GM21825 (cell line): ENCODE measurements at regions not wholly inside any gene's neighbourhood (a gene's known extent, or its start where the extent isn't known, plus 50 kb on each side); places are given as distances from the start of the nearest gene placed in this dataset.

Experiments
- ATAC-seq: cut with Tn5 transposase; IDR thresholded peaks from one replicate; pipeline ENCODE4 v1.9.1; 2021; ENCODE audit warnings: mild to moderate bottlenecking, moderate library complexity; ENCODE audit not compliant: unreplicated experiment

DNA sequence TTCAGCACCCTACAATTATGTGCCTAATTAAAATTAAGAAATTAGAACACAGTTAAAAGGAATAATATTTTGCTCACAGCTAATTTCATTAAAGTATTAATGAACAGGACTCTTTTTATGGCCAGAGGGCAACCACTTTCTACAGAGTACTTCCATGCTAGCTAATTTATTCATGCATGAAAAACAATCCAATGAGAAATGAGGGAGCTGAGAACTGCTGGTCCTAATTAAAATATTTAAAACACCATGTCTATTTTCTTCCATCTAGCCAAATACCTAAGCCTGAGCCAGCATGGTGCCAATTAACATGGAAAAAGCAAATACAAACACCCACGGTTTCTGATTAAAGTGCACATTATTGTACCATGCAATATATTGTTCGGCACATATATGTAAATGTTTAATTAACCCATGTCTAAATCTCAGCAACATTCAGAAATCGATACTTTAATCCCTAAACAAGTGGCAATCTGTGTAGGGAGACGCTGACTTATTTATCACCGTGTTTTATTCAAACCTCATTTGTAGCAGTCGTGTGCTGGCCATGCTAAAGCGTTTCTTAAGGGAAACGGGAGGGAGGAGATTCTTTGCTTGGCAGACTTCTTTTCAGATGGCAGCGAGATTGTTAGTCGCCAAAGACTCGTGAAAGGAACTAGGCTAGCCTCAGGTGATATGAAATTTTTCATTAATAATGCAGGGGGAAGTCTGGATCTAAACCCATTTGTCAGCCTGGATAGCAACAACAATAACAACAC is 193.5 kb downstream of the ANXA2 start:
- ATAC-seq: no peak

DNA sequence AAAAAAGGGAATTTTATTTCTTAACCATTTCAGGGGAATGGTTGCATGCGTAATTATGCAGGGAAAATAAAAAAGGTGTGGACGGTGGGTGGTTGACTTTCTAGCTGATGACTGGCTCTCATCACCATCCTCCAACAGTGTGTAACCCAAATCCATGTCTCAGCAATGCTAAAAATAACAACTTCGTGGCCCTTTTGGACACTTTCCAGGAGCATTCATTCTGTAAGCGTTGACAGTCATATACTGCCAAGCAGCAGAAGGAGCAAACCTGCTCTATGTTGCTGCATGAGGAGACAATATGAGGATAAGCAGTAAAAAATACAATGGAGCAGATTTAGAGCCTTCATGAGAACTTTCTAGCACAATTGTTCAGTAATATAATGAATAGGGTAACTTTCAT is 189.1 kb downstream of the ANXA2 start:
- ATAC-seq: no peak

DNA sequence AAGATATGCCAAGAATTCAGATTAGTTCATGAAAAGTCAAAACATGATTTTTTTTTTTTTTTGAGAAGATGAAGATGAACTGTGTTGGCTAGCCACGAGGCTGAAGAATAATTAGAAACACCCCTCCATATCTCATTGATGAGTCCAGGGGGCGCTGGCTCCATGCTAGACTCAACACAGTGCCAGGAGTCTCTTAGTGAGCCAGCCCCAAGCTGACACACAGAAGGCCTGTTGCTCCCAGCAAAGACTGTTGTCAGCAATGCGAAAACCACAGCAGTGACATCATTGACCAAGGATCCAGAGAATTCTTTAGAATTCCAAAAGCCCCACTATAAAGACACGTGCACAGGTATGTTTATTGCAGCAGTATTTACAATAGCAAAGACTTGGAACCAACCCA is 185.2 kb downstream of the ANXA2 start:
- ATAC-seq: no peak

DNA sequence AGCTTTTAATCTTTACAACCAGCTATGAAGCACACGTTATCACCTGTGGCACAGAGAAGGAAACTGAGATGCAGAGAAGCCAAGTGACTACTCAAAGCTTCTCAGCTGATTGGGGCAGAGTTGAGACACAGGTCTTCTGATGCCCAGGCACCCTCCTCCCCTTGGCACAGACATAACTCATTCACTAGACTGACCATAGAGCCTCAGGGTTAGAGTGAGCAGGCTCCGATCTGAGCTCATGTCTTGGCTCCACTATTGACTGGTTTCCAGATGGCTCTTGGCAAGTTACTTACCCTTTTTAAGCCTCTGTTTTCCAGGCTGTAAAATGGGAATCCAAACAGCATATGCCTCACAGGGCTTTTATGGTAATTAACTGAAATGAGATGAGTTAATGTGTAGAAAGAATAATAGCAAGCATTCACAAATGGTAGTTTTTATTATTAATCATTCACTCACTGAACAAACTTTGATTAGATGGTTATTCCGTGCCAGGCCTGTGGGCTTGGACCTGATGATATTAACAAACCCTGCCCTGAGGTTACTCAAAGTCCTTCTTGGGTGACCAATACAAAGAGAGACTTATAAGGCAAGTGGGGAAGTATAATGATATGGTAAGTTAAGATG is 184.3 kb downstream of the ANXA2 start:
- ATAC-seq: no peak

DNA sequence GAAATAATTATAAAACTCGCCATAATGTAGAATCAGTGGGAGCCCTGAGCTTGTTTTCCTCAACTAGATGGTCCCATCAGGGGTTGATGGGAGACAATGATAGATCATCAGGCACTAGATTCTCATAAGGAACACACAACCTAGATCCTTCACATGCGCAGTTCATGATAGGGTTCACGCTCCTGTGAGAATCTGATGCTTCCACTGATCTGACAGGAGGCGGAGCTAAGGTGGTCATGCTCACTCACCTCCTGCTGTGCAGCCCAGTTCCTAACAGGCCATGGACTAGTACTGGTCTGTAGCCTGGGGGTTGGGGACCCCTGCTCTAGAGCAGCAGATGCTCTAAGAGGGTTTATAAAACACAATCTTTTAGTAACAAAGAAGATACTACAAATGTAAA is 183.6 kb downstream of the ANXA2 start:
- no peak for ATAC-seq

DNA sequence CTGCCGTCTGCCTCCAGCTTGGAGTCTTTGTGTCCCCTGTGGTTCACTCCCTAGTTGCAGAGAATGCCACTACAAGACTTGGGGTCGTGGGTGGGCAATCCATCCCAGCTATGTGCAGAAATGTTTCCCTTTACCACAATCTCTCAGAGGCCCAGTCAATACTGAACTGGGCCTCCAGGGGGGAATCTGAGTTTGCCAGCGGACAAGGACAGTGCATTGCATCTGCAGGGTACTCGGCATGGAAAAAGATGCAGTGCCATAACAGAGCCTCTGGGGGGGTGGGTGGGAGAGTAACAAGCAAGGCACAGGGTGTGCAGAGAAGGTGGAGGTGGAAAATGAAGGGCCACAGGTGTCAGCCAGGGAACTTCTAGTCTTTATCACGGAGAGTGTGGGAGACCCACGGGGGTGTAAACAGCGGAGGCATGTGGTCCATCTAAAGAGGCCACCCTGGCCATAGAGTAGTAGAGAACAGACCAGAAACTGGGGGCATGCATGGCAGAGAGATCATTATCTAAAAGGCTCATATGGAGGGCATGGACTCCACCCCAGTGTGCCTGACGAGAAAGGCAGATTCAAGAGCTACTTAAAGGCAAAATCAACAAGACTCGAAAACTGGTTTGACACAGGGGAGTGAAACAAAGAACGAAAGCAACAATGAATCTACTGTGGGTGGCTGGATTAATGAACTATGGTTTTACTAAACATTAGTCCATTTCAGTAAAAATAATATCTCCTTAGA is 182.4 kb downstream of the ANXA2 start:
- ATAC-seq: no peak

DNA sequence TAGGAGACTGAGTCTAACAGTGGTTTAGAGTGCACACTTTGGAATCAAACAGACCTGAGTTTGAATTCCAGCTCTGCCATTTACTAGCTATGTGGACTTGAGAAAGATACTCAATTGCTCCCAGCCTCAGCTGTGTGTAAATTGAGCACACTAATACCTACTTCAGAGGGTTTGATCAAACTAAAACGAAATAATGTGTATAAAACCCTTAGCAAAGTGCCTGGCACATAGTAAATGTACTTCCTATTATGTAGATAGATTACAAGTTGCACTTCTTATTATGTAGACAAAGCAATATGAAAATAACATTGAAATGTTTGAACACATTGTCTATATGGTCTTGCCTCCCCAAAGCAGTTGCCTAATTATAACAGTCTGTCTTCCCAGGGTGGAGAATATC is 180.6 kb downstream of the ANXA2 start:
- no peak for ATAC-seq

DNA sequence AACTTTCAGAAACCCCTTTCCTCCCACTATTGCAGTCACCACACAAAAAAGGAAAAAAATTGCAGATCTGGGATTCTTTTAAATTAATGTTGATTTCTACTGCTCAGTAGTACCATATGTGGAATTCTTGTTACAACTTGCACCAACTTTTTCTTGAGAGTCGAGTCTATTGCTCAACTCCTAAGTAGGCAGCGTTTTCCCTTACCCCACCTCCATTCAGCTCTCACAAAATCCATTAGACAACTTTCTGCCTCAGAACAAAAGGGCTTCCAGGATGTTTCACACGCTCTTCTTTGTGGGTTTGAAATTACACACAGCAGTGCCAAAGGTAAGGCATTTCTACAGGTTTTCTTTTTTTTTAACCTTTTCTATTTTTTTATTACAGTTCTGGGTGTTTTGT is 179.5 kb downstream of the ANXA2 start:
- ATAC-seq: no peak

DNA sequence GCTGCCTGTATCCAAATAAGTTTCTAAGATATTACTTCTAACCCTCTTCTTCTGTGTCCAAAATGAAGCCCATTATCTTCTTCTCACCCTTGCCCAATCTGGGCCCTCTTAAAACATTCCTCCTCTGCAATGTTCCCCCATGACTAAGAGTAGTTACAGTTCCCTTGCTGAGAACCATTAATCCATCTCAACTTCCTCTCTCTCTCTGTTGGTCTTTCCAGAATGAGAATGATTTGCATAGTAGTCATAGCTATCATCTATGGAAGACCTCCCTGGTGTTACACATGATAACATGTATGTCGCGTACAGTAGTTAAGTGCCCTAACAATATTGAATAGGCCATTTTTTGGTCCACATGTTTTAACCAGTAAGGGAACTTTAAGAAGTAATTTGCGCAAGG is 177.9 kb downstream of the ANXA2 start:
- no peak for ATAC-seq

DNA sequence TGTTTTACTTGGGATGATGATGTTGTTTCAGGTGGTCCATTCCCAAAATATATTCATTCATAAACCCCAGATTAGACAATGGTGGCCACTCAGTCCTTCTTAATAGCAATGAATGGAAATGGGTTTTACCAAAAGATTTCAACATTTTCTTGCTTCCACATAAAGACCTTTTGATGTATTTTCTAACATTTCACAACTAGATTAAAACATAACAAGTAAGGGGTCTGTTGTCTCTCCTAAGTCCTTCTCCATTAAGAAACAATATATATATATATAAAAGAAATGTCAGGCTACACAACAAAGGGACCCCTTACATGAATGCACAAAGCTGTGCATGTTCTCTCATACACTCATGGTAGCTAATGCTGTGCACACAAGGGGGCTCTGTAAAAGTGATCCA is 176.4 kb downstream of the ANXA2 start:
- ATAC-seq: no peak

DNA sequence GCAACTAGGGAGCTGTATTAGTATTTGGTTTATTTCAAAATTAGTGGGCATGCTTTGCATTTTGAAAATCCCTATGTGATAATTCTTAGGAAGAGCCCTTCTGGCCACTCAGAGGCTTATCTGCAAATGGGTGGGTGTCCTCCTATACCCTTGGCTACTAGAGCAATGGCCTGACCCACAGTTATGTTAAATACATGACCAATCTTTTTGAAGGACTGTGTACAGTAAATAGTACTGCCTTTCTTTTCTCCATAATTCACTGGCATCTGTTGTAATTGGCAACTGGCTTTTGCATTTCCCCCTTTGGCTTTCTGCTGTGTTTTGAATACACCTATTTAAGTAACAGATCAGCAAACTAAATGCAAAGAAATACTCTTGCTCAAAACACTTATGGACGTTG is 175.4 kb downstream of the ANXA2 start:
- no peak for ATAC-seq

DNA sequence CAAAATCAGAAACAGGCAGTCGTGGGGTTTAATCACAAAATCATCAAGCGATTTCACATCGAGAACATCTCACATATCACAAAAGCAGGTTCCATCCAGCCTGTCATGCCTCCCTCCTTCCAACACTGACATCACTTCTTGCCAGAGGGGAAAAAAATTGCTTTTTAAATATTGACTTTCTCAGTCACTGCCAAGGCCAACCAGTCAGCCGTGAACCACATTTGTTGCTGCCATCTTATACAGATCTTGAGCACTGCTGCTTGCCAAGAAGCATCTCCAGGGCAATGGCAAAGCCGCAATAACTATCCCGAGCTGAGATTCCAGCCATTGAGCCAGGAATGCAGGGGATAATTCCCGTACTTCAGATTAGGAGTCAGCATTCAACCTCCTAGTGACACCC is 174.6 kb downstream of the ANXA2 start:
- no peak for ATAC-seq

DNA sequence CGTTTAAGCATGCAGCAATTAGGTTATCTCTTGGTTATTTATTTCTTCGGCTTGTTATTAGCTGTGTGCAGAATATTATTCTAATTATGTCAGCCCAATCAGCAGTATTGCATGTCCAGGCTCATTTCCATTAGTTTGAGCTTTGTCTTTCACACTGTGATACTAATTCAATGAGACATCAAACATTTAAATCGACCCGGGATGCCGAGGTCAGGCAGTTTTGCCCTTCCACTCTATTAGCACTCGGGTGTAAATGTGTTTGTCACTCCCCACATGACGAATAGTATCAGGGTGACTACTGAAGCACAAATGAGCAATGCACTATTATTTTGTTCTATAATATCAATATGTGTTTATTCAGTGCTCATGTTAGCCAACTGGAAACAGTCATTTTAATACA is 170.9 kb downstream of the ANXA2 start:
- ATAC-seq: no peak

DNA sequence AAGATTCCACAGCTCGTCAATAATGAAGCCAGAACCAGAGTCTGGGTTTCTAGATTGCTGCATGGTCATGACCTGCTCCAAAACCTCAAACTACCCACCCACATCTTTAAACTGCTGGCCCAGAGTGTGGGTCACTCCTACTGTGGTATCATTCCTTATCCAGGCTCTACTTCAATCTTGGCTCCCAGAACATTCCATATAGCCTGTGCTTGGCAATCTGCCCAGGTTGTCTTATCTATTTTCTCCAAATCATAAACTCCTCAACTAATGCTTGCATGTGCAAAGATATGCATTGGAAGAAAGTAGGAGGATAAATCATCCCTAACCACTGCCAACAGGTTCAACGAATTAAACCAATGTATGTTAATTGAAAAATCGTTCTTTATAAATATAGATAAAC is 169.7 kb downstream of the ANXA2 start:
- ATAC-seq: no peak

DNA sequence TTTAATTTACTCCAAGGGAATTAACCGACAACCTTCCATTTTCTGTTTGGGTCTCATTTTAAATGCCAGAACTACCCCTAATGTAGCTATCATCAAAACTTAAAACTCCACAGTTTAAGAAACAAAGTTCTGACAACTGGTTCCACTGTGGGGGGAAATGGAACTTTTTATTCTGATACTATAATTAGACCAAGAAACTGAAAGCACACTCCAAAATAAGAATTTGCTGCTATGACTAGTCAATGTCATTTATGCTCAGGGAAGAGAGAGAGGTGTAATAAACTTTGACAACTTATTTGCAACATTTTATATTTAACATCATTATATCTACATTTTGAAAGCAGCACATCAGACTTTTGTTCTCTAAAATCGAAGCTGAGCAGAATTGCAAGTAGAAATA is 169.2 kb downstream of the ANXA2 start:
- ATAC-seq: no peak

DNA sequence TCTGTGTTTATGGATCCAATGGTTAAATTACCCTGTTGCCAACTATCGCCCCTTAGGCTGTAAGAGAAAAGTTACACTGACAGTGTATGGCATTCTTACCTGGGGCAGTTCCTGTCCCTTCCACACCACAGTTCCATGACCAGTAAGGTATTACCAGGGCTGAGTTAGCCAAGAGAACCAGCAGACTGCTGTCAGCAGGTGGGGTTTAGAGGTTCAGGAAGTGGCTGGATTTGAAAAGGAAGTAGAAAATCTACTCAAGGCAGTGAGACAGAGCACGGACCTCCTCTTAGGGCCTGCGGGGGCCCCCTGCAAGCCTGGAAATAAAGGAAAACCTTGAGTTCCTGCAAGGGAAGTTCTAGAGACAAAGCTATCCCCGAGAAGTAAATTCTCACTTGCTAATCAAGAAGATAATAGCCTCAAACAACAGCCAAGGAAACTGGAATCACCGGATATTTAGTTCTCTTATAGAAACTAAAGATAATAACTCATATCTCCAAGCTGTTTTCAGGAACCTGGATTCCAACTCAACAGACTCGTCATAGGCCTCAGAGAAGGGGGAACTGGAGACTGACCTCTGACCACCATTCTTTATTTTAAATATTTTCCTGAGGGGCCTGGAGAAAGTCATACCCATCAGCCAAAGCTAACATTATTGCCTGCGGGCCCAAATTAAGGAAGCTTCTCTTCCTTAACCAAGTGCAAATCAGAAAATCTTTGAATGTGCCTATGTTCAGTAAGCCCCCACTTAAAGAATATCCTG is 161.7 kb downstream of the ANXA2 start:
- ATAC-seq: no peak

DNA sequence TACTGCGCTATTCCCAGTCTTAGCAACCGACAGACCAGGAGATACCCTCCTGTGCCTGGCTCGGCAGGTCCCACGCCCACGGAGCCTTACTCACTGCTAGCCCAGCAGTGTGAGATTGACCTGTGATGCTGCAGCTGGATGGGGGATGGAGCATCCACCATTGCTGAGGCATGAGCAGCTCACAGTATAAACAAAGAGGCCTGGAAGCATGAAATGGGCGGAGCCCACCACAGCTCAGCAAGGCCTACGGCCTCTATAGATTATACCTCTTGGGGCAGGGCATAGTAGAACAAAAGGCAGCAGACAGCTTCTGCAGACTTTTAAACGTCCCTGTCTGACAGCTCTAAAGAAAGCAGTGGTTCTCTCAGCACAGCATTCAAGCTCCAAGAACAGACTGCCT is 160.3 kb downstream of the ANXA2 start:
- ATAC-seq: no peak

DNA sequence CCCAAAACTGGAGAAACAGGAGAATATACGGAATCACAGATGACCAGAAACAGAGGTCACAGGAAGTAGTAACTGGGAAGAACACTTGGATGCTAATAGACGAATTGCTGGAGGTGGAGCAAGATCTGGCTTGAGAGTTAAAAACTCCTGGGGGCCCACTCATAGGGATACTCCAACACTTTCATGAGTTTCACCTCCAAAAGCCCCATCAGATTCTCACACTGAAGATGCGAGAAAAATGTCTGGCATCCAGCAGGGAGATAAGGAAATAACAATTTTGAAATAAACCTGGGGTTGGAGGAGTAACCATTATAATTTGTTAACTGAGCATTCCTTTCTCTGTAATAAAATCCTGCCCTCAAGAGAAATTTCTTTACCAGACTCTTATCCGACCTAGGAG is 154.0 kb downstream of the ANXA2 start:
- ATAC-seq: no peak

DNA sequence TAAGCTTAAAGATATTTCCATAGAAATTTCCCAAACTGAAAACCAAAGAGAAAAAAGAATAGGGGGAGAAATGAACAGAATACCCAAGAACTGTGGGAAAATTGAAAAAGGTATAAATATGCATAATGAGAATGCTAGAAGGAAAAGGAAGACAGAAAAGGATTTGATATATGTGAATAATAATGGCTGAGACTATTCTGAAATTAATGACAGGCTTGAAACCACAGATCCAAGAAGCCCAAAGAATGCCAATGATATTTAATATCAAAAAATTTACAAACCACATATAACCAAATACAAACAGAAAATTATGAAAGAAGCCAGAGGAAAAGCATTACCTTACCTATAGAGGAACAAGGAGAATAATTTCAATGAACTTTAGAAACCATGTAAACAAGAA is 153.0 kb downstream of the ANXA2 start:
- ATAC-seq: no peak

DNA sequence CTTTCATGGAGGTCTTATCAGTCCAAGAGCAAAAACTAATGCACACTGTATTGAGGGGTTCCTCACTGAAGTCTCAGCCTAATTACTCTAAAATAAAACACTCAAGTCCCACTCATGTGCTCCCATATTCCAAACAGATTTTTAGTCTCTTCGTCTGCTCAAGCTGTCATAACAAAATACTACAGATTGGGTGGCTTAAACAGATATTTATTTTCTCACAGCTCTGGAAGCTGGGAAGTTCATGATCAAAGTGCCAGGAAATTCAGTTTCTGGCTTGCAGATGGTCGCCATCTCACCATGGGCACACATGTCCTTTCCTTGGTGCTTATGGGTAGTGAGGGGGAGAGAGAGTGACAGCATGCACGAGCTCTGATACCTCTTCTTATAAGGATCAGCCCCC is 147.5 kb downstream of the ANXA2 start:
- no peak for ATAC-seq

DNA sequence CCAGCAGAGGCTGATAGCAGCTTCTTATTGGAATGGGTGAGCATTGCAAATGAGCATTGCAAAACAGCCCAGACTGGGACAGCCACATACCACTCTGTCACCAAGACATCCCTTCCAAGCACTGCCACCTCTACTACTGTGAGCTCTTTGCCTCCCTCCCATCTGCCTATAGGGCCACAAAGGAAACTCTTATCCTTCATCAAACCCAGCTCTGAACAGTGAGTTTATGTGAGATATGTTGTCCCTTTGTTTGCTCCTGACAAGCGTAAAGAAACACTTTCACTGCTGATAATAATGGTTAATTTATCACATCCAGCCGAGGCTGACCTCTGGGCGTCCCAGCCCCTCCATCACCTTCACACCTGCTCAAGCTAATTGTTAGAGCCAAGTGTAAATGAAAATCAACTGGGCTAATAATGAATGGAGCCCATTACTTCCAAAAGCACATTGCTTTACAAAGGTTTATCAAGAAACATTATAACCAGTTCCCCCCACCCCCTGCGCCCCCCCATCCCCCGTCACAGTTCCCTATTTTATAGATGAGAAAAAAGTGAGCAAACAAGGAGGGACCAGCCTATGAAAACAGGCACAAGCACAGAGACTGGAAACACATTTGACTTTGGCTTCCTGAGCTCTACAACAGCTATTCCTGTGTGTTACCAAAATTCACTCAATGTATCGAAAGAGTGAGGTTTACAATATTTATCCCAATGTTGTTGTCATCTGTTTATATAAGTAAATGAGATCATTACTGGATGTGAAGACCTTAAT is 146.3 kb downstream of the ANXA2 start:
- ATAC-seq: no peak
